ENCODE measurements at regions not wholly inside any gene's neighbourhood (a gene's known extent, or its start where the extent isn't known, plus 50 kb on each side); places are given as distances from the start of the nearest gene placed in this dataset.

DNA sequence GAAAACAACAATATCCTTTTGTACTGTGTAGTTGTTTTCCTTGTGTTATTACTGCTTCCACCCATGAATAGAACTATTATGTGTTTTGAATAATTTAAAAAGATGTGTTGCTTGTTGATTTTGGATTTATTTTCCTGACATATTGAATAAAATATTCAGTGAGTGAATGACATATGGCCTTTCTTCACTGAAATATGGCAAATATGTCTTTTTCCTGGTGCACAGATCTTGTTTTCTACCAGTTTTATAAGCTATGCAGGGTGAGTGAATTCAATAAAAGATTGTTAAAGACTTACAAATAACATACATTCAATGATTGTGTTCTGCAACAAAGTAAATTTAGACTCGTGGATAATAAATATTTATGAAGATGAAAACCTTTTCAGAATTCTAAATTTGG is 1216.3 kb upstream of the ADGRL3 start:
- DNase-seq (ENCODE audit: low read depth in 2 of 2), result no peak
- TF ChIP-seq, protein P1, sequence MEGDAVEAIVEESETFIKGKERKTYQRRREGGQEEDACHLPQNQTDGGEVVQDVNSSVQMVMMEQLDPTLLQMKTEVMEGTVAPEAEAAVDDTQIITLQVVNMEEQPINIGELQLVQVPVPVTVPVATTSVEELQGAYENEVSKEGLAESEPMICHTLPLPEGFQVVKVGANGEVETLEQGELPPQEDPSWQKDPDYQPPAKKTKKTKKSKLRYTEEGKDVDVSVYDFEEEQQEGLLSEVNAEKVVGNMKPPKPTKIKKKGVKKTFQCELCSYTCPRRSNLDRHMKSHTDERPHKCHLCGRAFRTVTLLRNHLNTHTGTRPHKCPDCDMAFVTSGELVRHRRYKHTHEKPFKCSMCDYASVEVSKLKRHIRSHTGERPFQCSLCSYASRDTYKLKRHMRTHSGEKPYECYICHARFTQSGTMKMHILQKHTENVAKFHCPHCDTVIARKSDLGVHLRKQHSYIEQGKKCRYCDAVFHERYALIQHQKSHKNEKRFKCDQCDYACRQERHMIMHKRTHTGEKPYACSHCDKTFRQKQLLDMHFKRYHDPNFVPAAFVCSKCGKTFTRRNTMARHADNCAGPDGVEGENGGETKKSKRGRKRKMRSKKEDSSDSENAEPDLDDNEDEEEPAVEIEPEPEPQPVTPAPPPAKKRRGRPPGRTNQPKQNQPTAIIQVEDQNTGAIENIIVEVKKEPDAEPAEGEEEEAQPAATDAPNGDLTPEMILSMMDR (IDR thresholded peaks at IDR 0.05; ENCODE audit: low read depth, low read length), result no peak
- H3K4me3 ChIP-seq (replicated peaks in 1 of 2; ENCODE audit: low read depth in 2 of 2, low read length in 2 of 2), result no peak overlapping the region

- TF ChIP-seq, protein P1 (IDR thresholded peaks at IDR 0.05; ENCODE audit: low read depth, low read length), result no peak
- no peak overlapping the region for H3K4me3 ChIP-seq (replicated peaks in 1 of 2; ENCODE audit: low read depth in 2 of 2, low read length in 2 of 2)
- DNase-seq (ENCODE audit: low read depth in 2 of 2), result no peak
Measured at GRCh38 chr4:59987289-59987688, 1212.8 kb upstream of the ADGRL3 start.

DNA sequence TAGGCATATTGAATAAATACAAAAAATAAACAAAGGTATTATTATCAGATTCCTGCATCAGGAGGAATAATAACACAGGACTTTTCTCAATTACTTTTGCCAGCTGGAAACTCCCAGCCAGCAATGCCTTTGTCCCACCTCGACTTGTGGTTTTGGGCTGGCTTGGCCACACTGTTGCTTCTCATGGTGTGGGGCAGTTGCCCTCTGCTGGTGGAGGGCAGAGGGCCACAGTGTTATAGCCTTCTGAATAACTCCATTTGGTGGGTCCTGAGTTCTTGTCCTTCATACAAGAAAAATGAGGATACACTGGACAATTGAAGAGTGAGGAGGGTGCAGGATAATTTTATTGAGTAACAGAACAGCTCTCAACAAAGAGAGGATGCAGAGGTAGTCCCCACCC is 1206.0 kb upstream of the ADGRL3 start:
- no peak overlapping the region for H3K4me3 ChIP-seq (replicated peaks in 1 of 2; ENCODE audit: low read depth in 2 of 2, low read length in 2 of 2)
- TF ChIP-seq, protein P1 (IDR thresholded peaks at IDR 0.05; ENCODE audit: low read depth, low read length), result no peak
- no peak for DNase-seq (ENCODE audit: low read depth in 2 of 2)

GRCh38 chr4:60002603-60003337 is 1197.4 kb upstream of the ADGRL3 start:
- TF ChIP-seq, protein P1 (IDR thresholded peaks at IDR 0.05; ENCODE audit: low read depth, low read length), result no peak
- no peak for DNase-seq (ENCODE audit: low read depth in 2 of 2)
- no peak overlapping the region for H3K4me3 ChIP-seq (replicated peaks in 1 of 2; ENCODE audit: low read depth in 2 of 2, low read length in 2 of 2)

DNA sequence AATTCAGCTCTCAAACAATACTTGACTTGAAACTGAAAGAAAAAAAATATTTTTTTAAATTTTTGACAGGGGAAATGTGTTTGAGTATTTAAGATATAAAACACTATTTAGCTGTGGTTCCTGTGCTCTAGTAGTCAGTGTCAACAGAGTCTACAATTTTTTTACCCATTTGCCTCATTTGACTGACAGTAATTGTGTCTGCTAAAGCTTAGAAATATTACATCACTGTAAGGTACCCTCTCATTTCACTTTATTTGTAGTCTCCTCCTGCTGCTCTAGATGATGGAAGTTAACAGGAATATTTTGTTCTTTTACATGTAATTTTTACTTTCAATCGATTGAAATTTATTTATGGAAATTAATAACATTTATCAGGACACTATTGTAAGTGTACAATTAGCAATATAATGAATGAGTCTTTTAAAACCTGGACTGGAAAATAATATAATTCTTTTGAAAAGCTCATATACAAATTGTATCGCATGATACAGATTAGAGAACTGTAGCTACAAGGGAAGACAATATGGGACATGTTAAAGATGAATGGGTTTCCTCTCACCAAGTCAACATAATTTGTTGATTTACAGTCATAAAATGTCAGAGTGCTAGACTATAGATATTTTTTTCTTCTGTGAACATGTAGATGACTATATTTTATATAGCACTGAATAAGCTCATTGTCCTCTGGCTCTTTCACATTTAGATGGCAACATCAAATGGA is 1186.5 kb upstream of the ADGRL3 start:
- H3K4me3 ChIP-seq (replicated peaks in 1 of 2; ENCODE audit: low read depth in 2 of 2, low read length in 2 of 2), result no peak overlapping the region
- no peak for DNase-seq (ENCODE audit: low read depth in 2 of 2)
- TF ChIP-seq, protein P1 (IDR thresholded peaks at IDR 0.05; ENCODE audit: low read depth, low read length), result no peak

DNA sequence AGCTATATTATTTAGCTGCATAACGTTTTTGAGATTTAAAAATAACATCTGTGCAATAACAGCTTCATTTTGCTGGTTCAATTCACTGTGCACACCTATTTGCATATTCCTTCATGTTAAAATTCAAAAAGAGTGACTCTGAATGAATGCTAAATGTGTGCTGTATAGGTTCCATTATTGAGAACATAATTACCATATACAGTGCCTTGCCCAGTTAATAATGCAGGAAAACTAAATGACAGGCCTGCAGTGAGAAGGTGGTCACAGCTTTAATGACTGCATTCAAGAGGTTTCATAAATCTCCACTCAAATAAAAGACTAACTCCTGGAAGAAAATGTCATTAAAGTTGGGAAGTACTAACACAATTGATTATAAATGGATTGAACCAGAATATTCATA is 1183.2 kb upstream of the ADGRL3 start:
- no peak for DNase-seq (ENCODE audit: low read depth in 2 of 2)
- no peak overlapping the region for H3K4me3 ChIP-seq (replicated peaks in 1 of 2; ENCODE audit: low read depth in 2 of 2, low read length in 2 of 2)
- TF ChIP-seq, protein P1 (IDR thresholded peaks at IDR 0.05; ENCODE audit: low read depth, low read length), result no peak
